ENCODE measurements at regions not wholly inside any gene's neighbourhood (a gene's known extent, or its start where the extent isn't known, plus 50 kb on each side); places are given as distances from the start of the nearest gene placed in this dataset.

GRCh38 chrX:97806946-97807345, 923.2 kb downstream of the RPA4 start:
- no peaks in the 10 kb centered on the region for H3K27me3 ChIP-seq (ENCODE audit: control insufficient read depth, insufficient read depth, low read length, poor library complexity, severe bottlenecking)
- no peak for TF ChIP-seq CTCF (conservative IDR thresholded peaks at IDR 0.05)
- DNase-seq = no peak
- Mint-ChIP-seq H3K27me3 (ENCODE audit: insufficient read depth) (no peaks in the 10 kb centered on the region), H3K4me3 (no peak overlapping the region), H3K36me3 (ENCODE audit: low read depth) (peaks cover 8% of the 10 kb centered on the region), H3K9me3 (peaks cover 29% of the 10 kb centered on the region), H3K27ac (no peak overlapping the region), H3K4me1 (no peaks in the 10 kb centered on the region)
- no peak overlapping the region for H3K9ac ChIP-seq (ENCODE audit: extremely low read depth, low read length, poor library complexity, severe bottlenecking)
- H3K4me1 ChIP-seq (ENCODE audit: control insufficient read depth, insufficient read depth, low read length) = no peaks in the 10 kb centered on the region
- H3K27ac ChIP-seq (ENCODE audit: low read depth, low read length) = no peak overlapping the region
- H3K9me3 ChIP-seq (ENCODE audit: control insufficient read depth, low read length) = no peaks in the 10 kb centered on the region
- no peaks in the 10 kb centered on the region for H3K36me3 ChIP-seq (ENCODE audit: control insufficient read depth, insufficient read depth, low read length)
- WGBS, 2 experiments (ENCODE audit: insufficient coverage in 1 of 2, insufficient read length in 1 of 2) = 100% methylated on average over 1 of the region's 2 CpGs; no CpG with 5 or more reads in 1 of the 2 experiments
- no peak overlapping the region for H3K4me3 ChIP-seq (ENCODE audit: low read length)

GRCh38 chrX:97820170-97820569, 936.5 kb downstream of the RPA4 start:
- H3K4me3 ChIP-seq (ENCODE audit: low read length) = no peak overlapping the region
- no peaks in the 10 kb centered on the region for H3K4me1 Mint-ChIP-seq
- H3K27ac Mint-ChIP-seq = no peak overlapping the region
- H3K27ac ChIP-seq (ENCODE audit: low read depth, low read length) = no peak overlapping the region
- 94% methylated on average over 1 of the region's 2 CpGs; no CpG with 5 or more reads in 1 of the 2 experiments for WGBS, 2 experiments (ENCODE audit: insufficient coverage in 1 of 2, insufficient read length in 1 of 2)
- TF ChIP-seq CTCF (conservative IDR thresholded peaks at IDR 0.05) = no peak
- no peak for DNase-seq
- H3K4me3 Mint-ChIP-seq = no peak overlapping the region
- no peaks in the 10 kb centered on the region for H3K27me3 ChIP-seq (ENCODE audit: control insufficient read depth, insufficient read depth, low read length, poor library complexity, severe bottlenecking)
- H3K9me3 ChIP-seq (ENCODE audit: control insufficient read depth, low read length) = no peaks in the 10 kb centered on the region
- H3K9ac ChIP-seq (ENCODE audit: extremely low read depth, low read length, poor library complexity, severe bottlenecking) = no peak overlapping the region
- no peaks in the 10 kb centered on the region for H3K4me1 ChIP-seq (ENCODE audit: control insufficient read depth, insufficient read depth, low read length)
- H3K36me3 Mint-ChIP-seq (ENCODE audit: low read depth) = no peaks in the 10 kb centered on the region
- no peaks in the 10 kb centered on the region for H3K36me3 ChIP-seq (ENCODE audit: control insufficient read depth, insufficient read depth, low read length)
- no peaks in the 10 kb centered on the region for H3K27me3 Mint-ChIP-seq (ENCODE audit: insufficient read depth)
- peaks cover 6% of the 10 kb centered on the region for H3K9me3 Mint-ChIP-seq

GRCh38 chrX:97828471-97828870, 944.8 kb downstream of the RPA4 start:
- H3K4me3 ChIP-seq (ENCODE audit: low read length) = no peak overlapping the region
- no peaks in the 10 kb centered on the region for H3K27me3 ChIP-seq (ENCODE audit: control insufficient read depth, insufficient read depth, low read length, poor library complexity, severe bottlenecking)
- WGBS, 2 experiments (ENCODE audit: insufficient coverage in 1 of 2, insufficient read length in 1 of 2) = 100% methylated on average over 1 of the region's 1 CpG; no CpG with 5 or more reads in 1 of the 2 experiments
- H3K36me3 ChIP-seq (ENCODE audit: control insufficient read depth, insufficient read depth, low read length) = no peaks in the 10 kb centered on the region
- no peaks in the 10 kb centered on the region for H3K4me1 ChIP-seq (ENCODE audit: control insufficient read depth, insufficient read depth, low read length)
- H3K9me3 ChIP-seq (ENCODE audit: control insufficient read depth, low read length) = no peaks in the 10 kb centered on the region
- H3K27ac Mint-ChIP-seq = no peak overlapping the region
- no peak for TF ChIP-seq CTCF (conservative IDR thresholded peaks at IDR 0.05)
- no peaks in the 10 kb centered on the region for H3K4me1 Mint-ChIP-seq
- no peaks in the 10 kb centered on the region for H3K36me3 Mint-ChIP-seq (ENCODE audit: low read depth)
- no peaks in the 10 kb centered on the region for H3K9me3 Mint-ChIP-seq
- DNase-seq = no peak
- H3K4me3 Mint-ChIP-seq = no peak overlapping the region
- no peak overlapping the region for H3K27ac ChIP-seq (ENCODE audit: low read depth, low read length)
- H3K27me3 Mint-ChIP-seq (ENCODE audit: insufficient read depth) = no peaks in the 10 kb centered on the region
- no peak overlapping the region for H3K9ac ChIP-seq (ENCODE audit: extremely low read depth, low read length, poor library complexity, severe bottlenecking)

All from endodermal cell (in vitro differentiated cells).